HG02973 (cell line): ENCODE measurements at regions not wholly inside any gene's neighbourhood (a gene's known extent, or its start where the extent isn't known, plus 50 kb on each side); places are given as distances from the start of the nearest gene placed in this dataset.

Experiments
- ATAC-seq: cut with Tn5 transposase; IDR thresholded peaks from one replicate; pipeline ENCODE4 v1.9.1; 2021; ENCODE audit warnings: moderate library complexity; ENCODE audit not compliant: unreplicated experiment

- ATAC-seq: no peak
Measured at GRCh38 chr1:193626695-193627094, 440.3 kb upstream of the B3GALT2 start.

DNA sequence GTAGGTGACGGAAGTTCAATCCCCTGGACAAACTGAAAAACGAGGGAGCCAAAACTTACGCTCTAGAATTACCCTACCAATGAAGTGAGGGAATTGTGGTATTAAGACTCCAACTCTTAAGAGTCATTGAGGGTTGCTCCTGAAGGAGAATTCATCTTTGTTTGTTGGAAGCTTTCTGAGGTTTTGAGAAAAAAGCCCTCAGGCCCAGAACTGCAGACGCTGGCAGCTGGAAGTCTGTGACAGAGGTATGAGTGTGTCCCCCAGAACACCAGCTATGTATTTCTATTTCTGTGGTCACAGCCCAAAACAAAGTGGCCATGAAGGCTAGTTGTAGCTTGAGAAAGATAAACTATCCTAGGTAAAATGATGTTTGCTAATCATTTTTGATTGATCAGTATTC lies 438.8 kb upstream of the B3GALT2 start:
- ATAC-seq: no peak

DNA sequence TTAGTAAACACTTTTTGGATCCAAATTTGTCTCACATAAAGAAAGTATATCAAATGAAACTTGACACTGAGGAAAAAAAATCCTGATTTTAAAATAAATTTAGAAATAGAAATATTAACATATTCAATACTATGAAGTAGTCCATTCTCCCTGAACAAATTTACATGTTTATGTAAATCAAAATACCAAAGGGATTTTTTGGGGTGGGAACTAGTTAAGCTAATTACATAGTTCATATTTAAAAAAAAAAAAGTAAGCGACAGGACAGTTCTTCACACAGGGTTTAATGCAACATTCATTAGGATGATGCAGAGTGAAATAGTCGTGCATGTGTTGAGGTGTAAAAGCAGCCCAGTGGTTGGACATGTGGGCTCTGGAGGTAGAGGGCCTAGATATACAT lies 433.5 kb upstream of the B3GALT2 start:
- no peak for ATAC-seq

DNA sequence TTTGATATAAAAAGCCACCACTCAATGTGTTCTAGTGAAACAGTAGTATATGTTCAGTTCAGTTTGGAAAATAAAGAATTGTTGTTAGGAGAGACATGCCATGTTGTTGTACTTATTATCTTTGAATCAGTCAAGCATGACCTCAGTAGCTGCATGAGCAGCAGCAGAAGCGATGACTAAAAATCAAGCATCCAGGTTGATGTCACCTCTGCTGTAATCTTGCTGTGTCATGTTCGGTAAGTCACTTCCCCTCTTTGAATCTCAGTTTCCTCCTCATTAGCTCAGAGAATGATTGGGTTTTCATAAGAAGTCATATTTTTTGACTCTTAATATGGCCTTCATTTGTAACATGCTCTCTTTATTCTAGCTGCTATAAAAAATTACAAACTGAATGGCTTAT lies 428.4 kb upstream of the B3GALT2 start:
- ATAC-seq: peak; percentile 89

- no peak for ATAC-seq
Measured at GRCh38 chr1:193614275-193614674, 427.9 kb upstream of the B3GALT2 start.

GRCh38 chr1:193613041-193613440 lies 426.6 kb upstream of the B3GALT2 start:
- no peak for ATAC-seq

DNA sequence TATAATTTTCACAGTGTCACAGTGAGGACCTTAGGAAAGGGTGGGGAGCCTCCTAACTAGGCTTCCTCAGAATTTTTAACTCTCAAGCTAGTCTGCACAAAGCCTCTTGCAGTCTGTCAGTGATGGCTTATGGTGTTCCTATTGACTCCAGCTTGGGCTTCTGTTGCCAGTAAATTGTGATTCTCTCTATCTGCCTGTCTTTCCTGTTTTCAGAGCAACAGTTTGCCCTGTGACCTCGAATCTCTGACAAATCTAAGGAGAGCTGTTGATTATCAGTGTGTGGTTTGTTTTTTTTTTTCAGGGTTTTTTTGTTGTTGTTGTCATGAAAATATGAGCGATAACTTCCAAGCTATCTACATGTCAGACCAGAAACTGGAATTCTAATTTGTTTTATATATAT lies 423.2 kb upstream of the B3GALT2 start:
- ATAC-seq: no peak

- no peak for ATAC-seq
Measured at GRCh38 chr1:193607787-193608186, 421.4 kb upstream of the B3GALT2 start.

DNA sequence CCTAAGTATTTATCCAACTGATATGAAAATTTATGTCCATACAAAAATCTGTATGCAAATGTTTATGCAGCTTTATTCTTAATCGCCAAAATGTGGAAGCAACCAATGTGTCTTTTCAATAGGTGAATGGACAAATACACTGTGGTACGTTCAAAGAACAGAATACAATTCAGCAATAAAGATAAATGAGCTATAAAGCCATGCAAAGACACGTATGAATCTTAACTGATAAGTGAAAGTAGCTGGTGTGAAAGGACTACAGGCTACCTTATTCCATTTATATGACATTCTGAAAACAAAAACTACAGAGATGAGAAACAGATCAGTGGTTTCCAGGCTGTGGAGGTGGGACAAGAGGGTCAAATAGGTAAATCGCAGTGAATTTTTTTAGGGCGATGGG lies 419.6 kb upstream of the B3GALT2 start:
- ATAC-seq: no peak

DNA sequence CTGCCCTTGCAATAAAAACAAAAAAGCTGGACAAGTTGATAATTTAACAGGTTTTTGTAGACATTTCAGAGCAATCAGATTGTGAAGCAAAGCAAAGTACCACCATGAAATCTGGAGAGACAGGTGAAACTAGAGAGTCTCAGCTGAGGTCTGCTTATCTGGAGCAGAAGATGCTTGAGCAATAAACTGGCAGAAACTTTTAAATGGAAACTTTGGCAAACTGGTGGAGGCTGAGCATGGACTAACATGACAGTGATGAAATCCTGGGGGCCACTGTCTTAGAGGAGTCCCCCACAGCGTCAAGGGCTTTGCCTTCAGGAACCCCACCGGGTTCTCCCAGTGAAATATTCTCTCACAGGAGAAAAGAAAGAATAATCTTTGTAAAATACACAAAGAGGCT lies 416.3 kb upstream of the B3GALT2 start:
- ATAC-seq: no peak

GRCh38 chr1:193593147-193593885 lies 406.9 kb upstream of the B3GALT2 start:
- ATAC-seq: no peak

- ATAC-seq: no peak
Measured at GRCh38 chr1:193592317-193592716, 405.9 kb upstream of the B3GALT2 start.

DNA sequence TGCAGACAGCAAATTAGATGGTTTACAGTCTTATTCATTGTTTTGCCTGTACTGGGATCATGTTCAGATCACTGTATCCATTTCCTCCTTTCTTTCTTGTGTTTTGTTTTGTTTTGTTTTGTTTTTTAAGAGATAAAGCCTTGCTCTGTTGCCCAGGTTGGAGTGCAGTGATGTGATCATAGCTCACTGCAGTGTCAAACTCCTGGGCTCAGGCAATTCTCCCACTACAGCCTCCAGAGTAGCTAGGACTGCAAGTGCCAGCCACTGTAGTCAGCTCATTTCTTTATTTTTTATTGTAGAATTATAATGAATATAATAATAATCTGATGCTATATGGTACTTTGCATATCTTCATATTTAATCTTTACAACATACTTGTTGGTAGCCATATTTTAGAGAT lies 403.7 kb upstream of the B3GALT2 start:
- no peak for ATAC-seq

DNA sequence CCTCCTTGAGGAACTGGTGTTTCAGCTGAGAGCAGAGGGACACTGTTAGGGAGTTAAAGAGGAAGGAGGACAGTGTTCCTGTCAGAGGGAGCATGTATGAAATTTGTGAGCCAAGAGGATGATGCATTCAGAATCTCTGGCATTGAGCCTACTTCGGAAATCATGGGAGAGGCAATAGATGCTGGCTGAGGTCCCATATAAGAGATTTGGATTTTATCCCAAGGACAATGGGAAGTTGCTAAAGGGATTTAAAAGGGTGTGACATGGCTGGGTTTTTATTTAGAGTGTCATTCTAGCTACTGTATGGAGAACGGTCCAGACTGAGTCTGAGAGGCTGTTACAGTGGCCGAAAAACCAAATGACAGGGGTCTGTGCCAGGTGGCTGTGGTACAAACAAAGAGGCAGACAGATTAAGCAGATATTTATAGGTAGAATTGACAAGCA lies 403.2 kb upstream of the B3GALT2 start:
- ATAC-seq: no peak

GRCh38 chr1:193588311-193589082 lies 402.1 kb upstream of the B3GALT2 start:
- no peak for ATAC-seq

GRCh38 chr1:193584731-193585239 lies 398.4 kb upstream of the B3GALT2 start:
- ATAC-seq: no peak

- no peak for ATAC-seq
Measured at GRCh38 chr1:193581341-193581740, 394.9 kb upstream of the B3GALT2 start.

DNA sequence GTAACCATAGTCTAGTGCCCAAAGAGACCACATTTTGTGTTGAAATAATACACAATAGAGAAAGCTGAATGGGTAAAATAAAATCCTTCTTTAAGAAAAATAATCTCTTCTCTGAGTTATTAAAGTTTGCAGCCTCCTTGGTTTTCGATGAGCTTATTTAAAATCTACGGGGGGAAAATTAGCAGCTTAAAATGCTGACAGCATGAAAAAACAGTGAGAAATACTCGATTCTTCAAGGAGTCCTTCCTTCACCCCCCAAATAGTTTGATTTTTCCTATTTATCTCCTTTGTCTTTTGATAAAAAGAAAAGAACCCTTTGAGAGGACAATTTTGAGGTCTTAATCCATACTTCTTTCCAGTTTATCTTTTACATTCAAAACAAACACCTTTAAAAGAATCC lies 394.0 kb upstream of the B3GALT2 start:
- ATAC-seq: no peak

- no peak for ATAC-seq
Measured at GRCh38 chr1:193579323-193579722, 392.9 kb upstream of the B3GALT2 start.

DNA sequence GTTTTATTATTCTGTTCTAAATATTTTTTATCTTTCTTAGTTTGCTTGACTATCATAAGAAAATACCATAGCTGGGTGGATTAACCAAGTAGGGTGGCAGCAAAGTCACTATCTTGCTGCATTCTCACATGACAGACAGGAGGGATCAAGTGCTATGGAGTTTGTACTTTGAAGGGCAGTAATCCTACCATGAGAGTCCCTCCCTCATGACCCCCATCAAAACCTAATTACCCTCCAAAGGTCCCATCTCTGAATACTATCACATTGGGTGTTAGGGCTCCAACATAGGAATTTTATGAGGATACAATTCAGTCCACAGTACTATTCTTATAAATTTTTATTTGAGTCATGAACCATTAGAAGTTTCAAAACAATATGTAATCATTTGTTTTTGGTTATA lies 388.5 kb upstream of the B3GALT2 start:
- no peak for ATAC-seq

- no peak for ATAC-seq
Measured at GRCh38 chr1:193569983-193570269, 383.5 kb upstream of the B3GALT2 start.
